CD8-positive, alpha-beta memory T cell (primary cell): ENCODE measurements at regions not wholly inside any gene's neighbourhood (a gene's known extent, or its start where the extent isn't known, plus 50 kb on each side); places are given as distances from the start of the nearest gene placed in this dataset.

Source experiments
- CTCF ChIA-PET: fragments of 350-600 bp; sonication (Branson Sonifier 250); formaldehyde crosslinking; loops from one replicate; lab custom pipeline; 2021; ENCODE audit warnings: antibody characterized with exemption; lab: Charles Lee
- POLR2A ChIA-PET: fragments of 350-600 bp; sonication (Branson Sonifier 250); formaldehyde crosslinking; loops from one replicate; lab custom pipeline; 2021; ENCODE audit warnings: antibody characterized with exemption; lab: Charles Lee
- DNase-seq, 5 donors: peaks; one replicate each; pipeline versions ENCODE4 v3.0.0 to v3.0.0-alpha.2; 2020 to 2022; ENCODE audit warnings: mixed read lengths in 1 of 5
- H3K27ac ChIP-seq: one replicate; pipeline ENCODE4 v1.7.0; 2013; ENCODE audit warnings: low read depth, mild to moderate bottlenecking, low read length, moderate library complexity
- H3K27me3 ChIP-seq: 2 replicates; pipeline ENCODE4 v1.7.0; 2013; ENCODE audit warnings: low read length, mild to moderate bottlenecking; ENCODE audit not compliant: insufficient read depth, poor library complexity, severe bottlenecking
- H3K36me3 ChIP-seq: 2 replicates; pipeline ENCODE4 v1.7.0; 2013; ENCODE audit warnings: mild to moderate bottlenecking, low read length, moderate library complexity; ENCODE audit not compliant: insufficient read depth
- H3K4me1 ChIP-seq: 2 replicates; pipeline ENCODE4 v1.7.0; 2013; ENCODE audit warnings: mild to moderate bottlenecking, low read length, moderate library complexity; ENCODE audit not compliant: insufficient read depth
- H3K4me3 ChIP-seq: 2 replicates; pipeline ENCODE4 v1.7.0; 2013; ENCODE audit warnings: mild to moderate bottlenecking, low read length
- H3K9me3 ChIP-seq: 2 replicates; pipeline ENCODE4 v1.7.0; 2013; ENCODE audit warnings: mild to moderate bottlenecking, low read length
- H3K27ac Mint-ChIP-seq, 8 donors: one replicate each; pipeline ENCODE4 v1.8.0; 2020 to 2021; ENCODE audit warnings: mixed read lengths in 8 of 8, mild to moderate bottlenecking in 6 of 8, inconsistent platforms in 3 of 8, moderate library complexity in 3 of 8
- H3K27me3 Mint-ChIP-seq, 2 donors: one replicate each; pipeline ENCODE4 v1.8.0; 2020 to 2021; ENCODE audit warnings: mixed read lengths in 2 of 2, mild to moderate bottlenecking in 1 of 2, moderate library complexity in 1 of 2
- H3K36me3 Mint-ChIP-seq, 3 donors: one replicate each; pipeline ENCODE4 v1.8.0; 2020 to 2021; ENCODE audit warnings: mixed read lengths in 3 of 3, inconsistent platforms in 1 of 3, mild to moderate bottlenecking in 1 of 3
- H3K4me1 Mint-ChIP-seq, 3 donors: one replicate each; pipeline ENCODE4 v1.8.0; 2020 to 2021; ENCODE audit warnings: mixed read lengths in 3 of 3, inconsistent platforms in 1 of 3, mild to moderate bottlenecking in 1 of 3
- H3K4me3 Mint-ChIP-seq, 7 donors: one replicate each; pipeline ENCODE4 v1.8.0; 2020 to 2021; ENCODE audit warnings: mixed read lengths in 7 of 7, mild to moderate bottlenecking in 6 of 7, moderate library complexity in 4 of 7, inconsistent platforms in 2 of 7
- H3K9me3 Mint-ChIP-seq, 5 donors: one replicate each; pipeline ENCODE4 v1.8.0; 2020 to 2022; ENCODE audit warnings: mixed read lengths in 5 of 5, mild to moderate bottlenecking in 3 of 5, moderate library complexity in 2 of 5, inconsistent platforms in 1 of 5

GRCh38 chr13:105312906-105313305, 1222.6 kb downstream of the EFNB2 start:
- no peaks in the 10 kb centered on the region for H3K36me3 ChIP-seq
- CTCF ChIA-PET, result no interaction called here
- no peak for DNase-seq
- Mint-ChIP-seq H3K9me3 (peaks cover 0 to 3% (median 0%) of the 10 kb centered on the region in 5 donors), H3K4me3 (no peak overlapping the region), H3K4me1 (no peaks in the 10 kb centered on the region), H3K36me3 (no peaks in the 10 kb centered on the region), H3K27ac (no peak overlapping the region), H3K27me3 (no peaks in the 10 kb centered on the region)
- POLR2A ChIA-PET, result no interaction called here
- no peaks in the 10 kb centered on the region for H3K27me3 ChIP-seq
- H3K4me3 ChIP-seq, result no peak overlapping the region
- no peaks in the 10 kb centered on the region for H3K9me3 ChIP-seq
- no peak overlapping the region for H3K27ac ChIP-seq
- H3K4me1 ChIP-seq, result no peaks in the 10 kb centered on the region

GRCh38 chr13:105311094-105311493, 1224.4 kb downstream of the EFNB2 start:
- H3K9me3 ChIP-seq, result no peaks in the 10 kb centered on the region
- Mint-ChIP-seq H3K4me3 (no peak overlapping the region), H3K27me3 (no peaks in the 10 kb centered on the region), H3K4me1 (no peaks in the 10 kb centered on the region), H3K36me3 (no peaks in the 10 kb centered on the region), H3K9me3 (peaks cover 0 to 3% (median 0%) of the 10 kb centered on the region in 5 donors), H3K27ac (no peak overlapping the region)
- H3K36me3 ChIP-seq, result no peaks in the 10 kb centered on the region
- H3K27me3 ChIP-seq, result no peaks in the 10 kb centered on the region
- no peak overlapping the region for H3K27ac ChIP-seq
- H3K4me3 ChIP-seq, result no peak overlapping the region
- no peak for DNase-seq
- no peaks in the 10 kb centered on the region for H3K4me1 ChIP-seq
- POLR2A ChIA-PET, result no interaction called here
- CTCF ChIA-PET, result no interaction called here

- Mint-ChIP-seq H3K4me3 (no peak overlapping the region), H3K4me1 (no peaks in the 10 kb centered on the region), H3K27ac (no peak overlapping the region), H3K27me3 (no peaks in the 10 kb centered on the region), H3K9me3 (peaks cover 0 to 6% (median 0%) of the 10 kb centered on the region in 5 donors), H3K36me3 (no peaks in the 10 kb centered on the region)
- no peak for DNase-seq
- H3K36me3 ChIP-seq, result no peaks in the 10 kb centered on the region
- H3K4me1 ChIP-seq, result no peaks in the 10 kb centered on the region
- H3K27ac ChIP-seq, result no peak overlapping the region
- H3K27me3 ChIP-seq, result no peaks in the 10 kb centered on the region
- H3K4me3 ChIP-seq, result no peak overlapping the region
- ChIA-PET POLR2A (no interaction called here), CTCF (no interaction called here)
- no peaks in the 10 kb centered on the region for H3K9me3 ChIP-seq
Observed at GRCh38 chr13:105307776-105308175, 1227.7 kb downstream of the EFNB2 start.

DNA sequence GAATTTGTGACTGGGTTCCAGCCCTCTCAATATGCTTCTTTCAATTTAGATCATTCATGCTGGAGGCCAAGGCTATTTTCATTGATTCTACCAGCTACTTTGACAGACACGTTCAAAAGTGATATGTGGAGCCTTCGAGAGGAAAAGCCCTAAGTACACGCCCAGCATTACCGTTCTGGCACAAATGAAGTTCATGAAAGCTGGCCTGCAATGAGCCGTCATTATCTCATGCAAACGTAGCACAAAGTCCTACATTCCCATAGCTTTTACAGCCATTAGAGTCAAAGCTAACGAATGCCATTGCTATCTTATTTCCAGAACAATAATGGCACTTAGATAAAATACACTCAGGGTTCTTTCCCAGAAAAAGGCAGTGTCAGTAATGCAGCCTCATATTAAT, 1237.6 kb downstream of the EFNB2 start:
- H3K36me3 Mint-ChIP-seq, result no peaks in the 10 kb centered on the region
- H3K9me3 ChIP-seq, result no peaks in the 10 kb centered on the region

DNA sequence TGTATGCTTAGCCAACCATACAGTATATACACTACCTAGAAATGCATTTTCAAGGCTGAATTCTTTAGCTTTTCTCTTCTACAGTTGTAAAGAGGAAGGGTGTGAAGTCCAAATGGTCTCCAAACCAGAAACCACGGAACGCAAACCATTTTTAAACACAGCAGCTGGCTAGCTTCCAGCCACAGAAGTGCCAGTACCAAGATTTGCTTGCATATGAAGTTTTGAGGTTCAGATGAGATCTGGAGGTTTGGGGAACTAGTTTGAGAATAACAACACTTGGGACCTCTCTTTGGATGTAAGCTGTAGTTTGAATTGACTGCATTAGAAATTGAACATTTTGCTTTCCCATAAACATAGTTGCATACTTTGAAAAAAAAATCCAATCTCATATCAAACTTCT, 1243.5 kb downstream of the EFNB2 start:
- Mint-ChIP-seq H3K27ac (no peak overlapping the region), H3K36me3 (no peaks in the 10 kb centered on the region), H3K9me3 (no peaks in the 10 kb centered on the region), H3K4me1 (no peaks in the 10 kb centered on the region), H3K4me3 (no peak overlapping the region), H3K27me3 (no peaks in the 10 kb centered on the region)
- POLR2A ChIA-PET, result no interaction called here
- Histone ChIP-seq H3K4me3 (no peak overlapping the region), H3K4me1 (no peaks in the 10 kb centered on the region), H3K9me3 (no peaks in the 10 kb centered on the region), H3K27me3 (no peaks in the 10 kb centered on the region), H3K36me3 (no peaks in the 10 kb centered on the region), H3K27ac (no peak overlapping the region)
- no peak for DNase-seq
- CTCF ChIA-PET, result no interaction called here

More for the DNA sequence above, 1237.6 kb downstream of the EFNB2 start:
- no peaks in the 10 kb centered on the region for H3K27me3 Mint-ChIP-seq
- H3K4me1 Mint-ChIP-seq, result no peaks in the 10 kb centered on the region
- no peak overlapping the region for H3K4me3 Mint-ChIP-seq
- no peak overlapping the region for H3K4me3 ChIP-seq
- H3K27ac Mint-ChIP-seq, result no peak overlapping the region
- no peaks in the 10 kb centered on the region for H3K9me3 Mint-ChIP-seq
- POLR2A ChIA-PET, result no interaction called here
- CTCF ChIA-PET, result no interaction called here
- H3K4me1 ChIP-seq, result no peaks in the 10 kb centered on the region
- no peaks in the 10 kb centered on the region for H3K36me3 ChIP-seq
- no peak overlapping the region for H3K27ac ChIP-seq
- DNase-seq, result no peak
- H3K27me3 ChIP-seq, result no peaks in the 10 kb centered on the region

GRCh38 chr13:105290596-105290995, 1244.9 kb downstream of the EFNB2 start:
- ChIA-PET CTCF (no interaction called here), POLR2A (no interaction called here)
- no peaks in the 10 kb centered on the region for H3K4me1 Mint-ChIP-seq
- no peak overlapping the region for H3K27ac Mint-ChIP-seq
- no peak overlapping the region for H3K4me3 Mint-ChIP-seq
- DNase-seq, result no peak
- no peaks in the 10 kb centered on the region for H3K9me3 Mint-ChIP-seq
- H3K27me3 Mint-ChIP-seq, result no peaks in the 10 kb centered on the region
- Histone ChIP-seq H3K27me3 (no peaks in the 10 kb centered on the region), H3K27ac (no peak overlapping the region), H3K9me3 (no peaks in the 10 kb centered on the region), H3K36me3 (no peaks in the 10 kb centered on the region), H3K4me1 (no peaks in the 10 kb centered on the region), H3K4me3 (no peak overlapping the region)
- no peaks in the 10 kb centered on the region for H3K36me3 Mint-ChIP-seq

- Histone ChIP-seq H3K36me3 (no peaks in the 10 kb centered on the region), H3K4me3 (no peak overlapping the region), H3K9me3 (no peaks in the 10 kb centered on the region), H3K4me1 (no peaks in the 10 kb centered on the region), H3K27ac (no peak overlapping the region), H3K27me3 (no peaks in the 10 kb centered on the region)
- ChIA-PET POLR2A (no interaction called here), CTCF (no interaction called here)
- Mint-ChIP-seq H3K36me3 (no peaks in the 10 kb centered on the region), H3K27me3 (peaks cover 0 to 1% of the 10 kb centered on the region in 2 donors), H3K4me3 (no peak overlapping the region), H3K4me1 (no peaks in the 10 kb centered on the region), H3K27ac (no peak overlapping the region), H3K9me3 (no peaks in the 10 kb centered on the region)
- DNase-seq, result no peak
Observed at GRCh38 chr13:105285526-105285925, 1249.9 kb downstream of the EFNB2 start.

- Mint-ChIP-seq H3K4me1 (no peaks in the 10 kb centered on the region), H3K36me3 (no peaks in the 10 kb centered on the region), H3K9me3 (no peaks in the 10 kb centered on the region)
Observed at GRCh38 chr13:105282406-105283285, 1252.8 kb downstream of the EFNB2 start.

More at GRCh38 chr13:105282406-105283285, 1252.8 kb downstream of the EFNB2 start:
- Histone ChIP-seq H3K9me3 (no peaks in the 10 kb centered on the region), H3K4me3 (no peak overlapping the region), H3K36me3 (no peaks in the 10 kb centered on the region), H3K27ac (no peak overlapping the region), H3K4me1 (no peaks in the 10 kb centered on the region), H3K27me3 (no peaks in the 10 kb centered on the region)
- Mint-ChIP-seq H3K27me3 (peaks cover 0 to 1% of the 10 kb centered on the region in 2 donors), H3K4me3 (no peak overlapping the region), H3K27ac (no peak overlapping the region)
- ChIA-PET POLR2A (no interaction called here), CTCF (no interaction called here)
- DNase-seq, result no peak
